ENCODE measurements at regions not wholly inside any gene's neighbourhood (a gene's known extent, or its start where the extent isn't known, plus 50 kb on each side); places are given as distances from the start of the nearest gene placed in this dataset.

DNA sequence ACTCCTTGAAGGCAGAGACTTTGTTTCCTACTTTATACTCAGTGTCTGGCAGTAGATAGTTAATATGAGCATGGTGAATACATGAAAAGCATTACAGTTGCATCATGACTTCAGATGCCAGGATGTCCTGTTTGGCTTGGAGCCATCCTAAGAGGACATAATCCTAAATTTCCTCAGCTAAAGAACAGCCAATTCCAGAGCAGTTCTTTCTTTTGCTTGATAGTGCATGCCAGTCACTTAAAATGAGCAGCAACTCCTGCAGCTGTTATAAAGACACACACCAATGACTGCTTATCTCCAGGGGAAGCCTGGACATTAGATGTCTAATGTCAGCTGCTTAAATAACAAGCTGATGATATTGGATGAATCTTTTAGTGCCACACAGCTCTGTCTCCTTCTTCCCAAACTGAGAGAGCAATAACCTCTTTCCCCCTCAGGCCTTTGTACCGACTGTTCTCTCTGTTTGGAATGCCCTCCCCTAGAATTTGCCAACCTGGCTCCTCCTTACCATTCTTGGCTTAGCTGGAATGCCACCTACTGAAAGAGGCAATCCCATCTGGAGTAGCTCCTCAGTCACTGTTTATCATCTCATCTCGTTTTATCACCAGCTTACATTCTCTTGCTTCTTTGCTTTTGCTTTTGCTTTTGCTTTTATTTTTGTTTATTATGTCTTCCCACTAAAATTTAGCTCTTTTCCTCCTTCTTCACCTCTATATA is 100.8 kb upstream of the USP38 start:
- intact Hi-C loops (cut with DNase I; ENCODE audit: low total_unique reads) (no loop called here), in situ Hi-C loops (cut with MboI; ENCODE audit: low sequenced_read_pairs in 4 of 4) (no loop called here)
- Histone ChIP-seq H3K4me1 (no peaks in the 10 kb centered on the region), H3K27ac (no peak overlapping the region), H3K4me3 (no peak overlapping the region), H3K9me3 (no peaks in the 10 kb centered on the region), H3K27me3 (no peaks in the 10 kb centered on the region), H3K36me3 (no peaks in the 10 kb centered on the region)
- DNase-seq (no peak), ATAC-seq (no peak)
- TF ChIP-seq POLR2A (IDR thresholded peaks at IDR 0.05), result no peak
- TF ChIP-seq, protein P1, sequence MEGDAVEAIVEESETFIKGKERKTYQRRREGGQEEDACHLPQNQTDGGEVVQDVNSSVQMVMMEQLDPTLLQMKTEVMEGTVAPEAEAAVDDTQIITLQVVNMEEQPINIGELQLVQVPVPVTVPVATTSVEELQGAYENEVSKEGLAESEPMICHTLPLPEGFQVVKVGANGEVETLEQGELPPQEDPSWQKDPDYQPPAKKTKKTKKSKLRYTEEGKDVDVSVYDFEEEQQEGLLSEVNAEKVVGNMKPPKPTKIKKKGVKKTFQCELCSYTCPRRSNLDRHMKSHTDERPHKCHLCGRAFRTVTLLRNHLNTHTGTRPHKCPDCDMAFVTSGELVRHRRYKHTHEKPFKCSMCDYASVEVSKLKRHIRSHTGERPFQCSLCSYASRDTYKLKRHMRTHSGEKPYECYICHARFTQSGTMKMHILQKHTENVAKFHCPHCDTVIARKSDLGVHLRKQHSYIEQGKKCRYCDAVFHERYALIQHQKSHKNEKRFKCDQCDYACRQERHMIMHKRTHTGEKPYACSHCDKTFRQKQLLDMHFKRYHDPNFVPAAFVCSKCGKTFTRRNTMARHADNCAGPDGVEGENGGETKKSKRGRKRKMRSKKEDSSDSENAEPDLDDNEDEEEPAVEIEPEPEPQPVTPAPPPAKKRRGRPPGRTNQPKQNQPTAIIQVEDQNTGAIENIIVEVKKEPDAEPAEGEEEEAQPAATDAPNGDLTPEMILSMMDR (IDR thresholded peaks at IDR 0.05 in 4 of 5, conservative IDR thresholded peaks at IDR 0.05 in 1 of 5), result no peak

DNA sequence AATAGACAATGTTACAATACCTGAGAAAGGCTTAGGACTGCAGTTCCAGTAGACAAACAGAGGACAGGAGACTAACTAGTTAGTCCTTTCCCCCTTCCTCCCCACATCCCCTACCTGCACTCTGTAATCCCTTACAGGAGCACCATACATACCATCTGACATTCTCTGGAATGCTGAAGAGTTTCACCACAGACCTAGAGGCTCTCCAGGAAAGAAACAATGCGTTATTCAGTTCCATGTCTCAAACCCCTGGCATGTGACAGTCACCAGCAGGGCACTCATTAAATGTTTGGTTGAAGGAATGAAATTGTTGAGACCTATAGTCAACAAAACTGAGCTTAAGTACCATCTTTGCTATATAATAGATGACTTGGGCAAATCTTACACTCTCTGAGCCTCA is 100.2 kb upstream of the USP38 start:
- ATAC-seq, result no peak
- TF ChIP-seq POLR2A (IDR thresholded peaks at IDR 0.05), result no peak
- TF ChIP-seq, protein P1 (IDR thresholded peaks at IDR 0.05 in 4 of 5, conservative IDR thresholded peaks at IDR 0.05 in 1 of 5), result no peak
- H3K27me3 ChIP-seq, result no peaks in the 10 kb centered on the region
- H3K27ac ChIP-seq, result no peak overlapping the region
- H3K36me3 ChIP-seq, result no peaks in the 10 kb centered on the region
- no peak overlapping the region for H3K4me3 ChIP-seq
- DNase-seq, result no peak
- H3K9me3 ChIP-seq, result no peaks in the 10 kb centered on the region
- no peaks in the 10 kb centered on the region for H3K4me1 ChIP-seq
- in situ Hi-C loops (cut with MboI; ENCODE audit: low sequenced_read_pairs in 4 of 4) (no loop called here), intact Hi-C loops (cut with DNase I; ENCODE audit: low total_unique reads) (no loop called here)

DNA sequence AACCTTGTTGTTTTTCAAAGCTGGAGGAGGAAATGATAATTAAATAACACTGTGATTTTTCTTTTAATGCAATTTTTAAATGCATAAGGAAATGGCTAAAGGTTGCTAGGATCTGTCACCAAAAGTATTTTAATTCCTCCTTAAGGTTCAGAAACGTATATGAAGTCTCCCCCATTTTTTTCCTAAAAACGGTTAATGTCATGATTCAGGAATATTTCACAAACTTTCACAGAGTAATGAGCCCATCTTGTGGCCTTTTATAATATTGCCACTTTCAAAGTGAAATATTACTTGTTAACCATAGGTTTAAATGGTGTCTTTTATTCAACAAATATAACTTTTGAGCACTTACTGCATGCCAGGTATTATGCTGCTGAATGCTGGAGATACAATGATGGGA is 99.5 kb upstream of the USP38 start:
- Histone ChIP-seq H3K27me3 (no peaks in the 10 kb centered on the region), H3K36me3 (no peaks in the 10 kb centered on the region), H3K27ac (no peak overlapping the region), H3K4me1 (no peaks in the 10 kb centered on the region), H3K9me3 (no peaks in the 10 kb centered on the region), H3K4me3 (no peak overlapping the region)
- intact Hi-C loops (cut with DNase I; ENCODE audit: low total_unique reads), result no loop called here
- in situ Hi-C loops (cut with MboI; ENCODE audit: low sequenced_read_pairs in 4 of 4), result no loop called here
- TF ChIP-seq POLR2A (IDR thresholded peaks at IDR 0.05), result no peak
- TF ChIP-seq, protein P1 (IDR thresholded peaks at IDR 0.05 in 4 of 5, conservative IDR thresholded peaks at IDR 0.05 in 1 of 5), result no peak
- no peak for ATAC-seq
- no peak for DNase-seq

DNA sequence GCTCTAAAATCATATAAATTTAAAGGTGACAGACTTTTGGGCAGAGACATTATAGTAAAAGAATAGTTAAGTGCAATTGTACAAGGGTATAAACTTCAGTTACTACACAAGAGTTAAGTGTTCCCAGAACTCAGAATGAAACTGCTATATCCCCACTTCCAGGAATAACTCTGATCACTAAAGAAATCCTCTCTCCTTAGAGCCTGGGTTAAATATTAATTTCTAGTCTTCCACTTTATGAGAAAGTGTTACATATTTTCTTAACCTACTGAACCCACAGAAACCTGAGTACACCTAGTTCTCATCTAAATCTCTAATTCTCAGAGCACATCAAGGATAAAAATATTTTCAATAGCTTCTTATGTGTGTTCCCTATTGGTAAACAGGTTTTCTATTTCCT is 99.1 kb upstream of the USP38 start:
- DNase-seq, result no peak
- H3K27ac ChIP-seq, result no peak overlapping the region
- H3K4me3 ChIP-seq, result no peak overlapping the region
- no peaks in the 10 kb centered on the region for H3K36me3 ChIP-seq
- TF ChIP-seq, protein P1 (IDR thresholded peaks at IDR 0.05 in 4 of 5, conservative IDR thresholded peaks at IDR 0.05 in 1 of 5), result no peak
- TF ChIP-seq POLR2A (IDR thresholded peaks at IDR 0.05), result no peak
- H3K9me3 ChIP-seq, result no peaks in the 10 kb centered on the region
- no peaks in the 10 kb centered on the region for H3K4me1 ChIP-seq
- intact Hi-C loops (cut with DNase I; ENCODE audit: low total_unique reads) (no loop called here), in situ Hi-C loops (cut with MboI; ENCODE audit: low sequenced_read_pairs in 4 of 4) (no loop called here)
- H3K27me3 ChIP-seq, result no peaks in the 10 kb centered on the region
- no peak for ATAC-seq

DNA sequence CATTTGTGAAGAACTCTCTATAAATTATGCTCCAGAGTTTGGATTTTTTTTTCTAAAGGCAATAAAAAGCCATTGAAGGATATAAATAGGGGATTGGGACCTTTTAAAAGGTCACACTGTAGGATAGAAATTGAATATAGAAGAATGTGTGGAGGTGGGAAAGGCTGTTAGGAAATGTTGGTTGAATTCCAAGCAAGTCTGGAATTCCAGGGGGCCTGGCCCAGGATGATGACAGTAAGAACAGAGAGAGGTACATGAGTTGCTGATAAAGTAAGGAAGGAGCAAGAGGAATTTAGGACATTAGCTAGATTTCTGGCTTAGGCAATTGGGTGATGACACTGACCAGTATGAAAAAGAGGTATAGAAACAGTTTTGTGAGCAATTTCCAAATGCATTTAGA is 95.4 kb upstream of the USP38 start:
- DNase-seq (no peak), ATAC-seq (no peak)
- in situ Hi-C loops (cut with MboI; ENCODE audit: low sequenced_read_pairs in 4 of 4), result no loop called here
- H3K4me1 ChIP-seq, result no peaks in the 10 kb centered on the region
- TF ChIP-seq, protein P1 (IDR thresholded peaks at IDR 0.05 in 4 of 5, conservative IDR thresholded peaks at IDR 0.05 in 1 of 5), result no peak
- no peak for TF ChIP-seq POLR2A (IDR thresholded peaks at IDR 0.05)
- no peak overlapping the region for H3K27ac ChIP-seq
- H3K36me3 ChIP-seq, result no peaks in the 10 kb centered on the region
- H3K27me3 ChIP-seq, result no peaks in the 10 kb centered on the region
- H3K4me3 ChIP-seq, result no peak overlapping the region
- no peaks in the 10 kb centered on the region for H3K9me3 ChIP-seq
- intact Hi-C loops (cut with DNase I; ENCODE audit: low total_unique reads), result no loop called here

Measured in gastrocnemius medialis (tissue), 4 donors.